ENCODE measurements at regions not wholly inside any gene's neighbourhood (a gene's known extent, or its start where the extent isn't known, plus 50 kb on each side); places are given as distances from the start of the nearest gene placed in this dataset.

DNA sequence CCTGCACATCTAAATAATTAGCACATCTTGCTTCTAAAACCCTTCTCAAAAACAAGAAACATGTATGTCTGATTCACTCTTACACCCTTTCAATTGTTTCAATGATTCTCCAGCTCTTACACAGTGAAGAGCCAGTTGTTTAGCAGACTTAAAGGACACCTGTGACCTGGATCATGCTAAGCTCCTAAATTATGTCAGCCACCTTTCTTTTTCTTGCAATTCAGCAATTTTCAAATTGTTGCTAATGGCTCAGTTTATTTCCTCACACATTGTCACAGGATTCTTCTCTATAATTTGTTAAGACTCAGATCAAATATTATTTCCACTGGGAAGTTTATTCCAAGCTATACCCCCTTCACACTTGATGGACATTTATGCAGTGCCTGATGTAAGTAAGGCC, 413.2 kb downstream of the PLA2G4A start:
- TF ChIP-seq HNF4A (conservative IDR thresholded peaks at IDR 0.05), result no peak
- TF ChIP-seq, protein P1, sequence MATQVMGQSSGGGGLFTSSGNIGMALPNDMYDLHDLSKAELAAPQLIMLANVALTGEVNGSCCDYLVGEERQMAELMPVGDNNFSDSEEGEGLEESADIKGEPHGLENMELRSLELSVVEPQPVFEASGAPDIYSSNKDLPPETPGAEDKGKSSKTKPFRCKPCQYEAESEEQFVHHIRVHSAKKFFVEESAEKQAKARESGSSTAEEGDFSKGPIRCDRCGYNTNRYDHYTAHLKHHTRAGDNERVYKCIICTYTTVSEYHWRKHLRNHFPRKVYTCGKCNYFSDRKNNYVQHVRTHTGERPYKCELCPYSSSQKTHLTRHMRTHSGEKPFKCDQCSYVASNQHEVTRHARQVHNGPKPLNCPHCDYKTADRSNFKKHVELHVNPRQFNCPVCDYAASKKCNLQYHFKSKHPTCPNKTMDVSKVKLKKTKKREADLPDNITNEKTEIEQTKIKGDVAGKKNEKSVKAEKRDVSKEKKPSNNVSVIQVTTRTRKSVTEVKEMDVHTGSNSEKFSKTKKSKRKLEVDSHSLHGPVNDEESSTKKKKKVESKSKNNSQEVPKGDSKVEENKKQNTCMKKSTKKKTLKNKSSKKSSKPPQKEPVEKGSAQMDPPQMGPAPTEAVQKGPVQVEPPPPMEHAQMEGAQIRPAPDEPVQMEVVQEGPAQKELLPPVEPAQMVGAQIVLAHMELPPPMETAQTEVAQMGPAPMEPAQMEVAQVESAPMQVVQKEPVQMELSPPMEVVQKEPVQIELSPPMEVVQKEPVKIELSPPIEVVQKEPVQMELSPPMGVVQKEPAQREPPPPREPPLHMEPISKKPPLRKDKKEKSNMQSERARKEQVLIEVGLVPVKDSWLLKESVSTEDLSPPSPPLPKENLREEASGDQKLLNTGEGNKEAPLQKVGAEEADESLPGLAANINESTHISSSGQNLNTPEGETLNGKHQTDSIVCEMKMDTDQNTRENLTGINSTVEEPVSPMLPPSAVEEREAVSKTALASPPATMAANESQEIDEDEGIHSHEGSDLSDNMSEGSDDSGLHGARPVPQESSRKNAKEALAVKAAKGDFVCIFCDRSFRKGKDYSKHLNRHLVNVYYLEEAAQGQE (IDR thresholded peaks at IDR 0.05), result no peak
- TF ChIP-seq EGR1 (IDR thresholded peaks at IDR 0.05; ENCODE audit: low read depth in 2 of 2), result no peak
- DNase-seq (ENCODE audit: low spot score), result no peak
- H3K36me3 ChIP-seq (ENCODE audit: control insufficient read depth in 4 of 4, insufficient read depth in 3 of 4, low read depth in 1 of 4, low read length in 3 of 4), result no peaks in the 10 kb centered on the region
- H3K27me3 ChIP-seq (ENCODE audit: control insufficient read depth in 4 of 4, insufficient read depth in 4 of 4, low read length in 3 of 4), result peaks cover 0 to 2% (median 0%) of the 10 kb centered on the region in 4 donors
- H3K9me3 ChIP-seq (ENCODE audit: control insufficient read depth in 4 of 4, low read length in 3 of 4), result no peaks in the 10 kb centered on the region
- no peak overlapping the region for H3K27ac ChIP-seq (ENCODE audit: low read depth in 1 of 2, low read length in 2 of 2)
- H3K4me3 ChIP-seq (ENCODE audit: low read depth in 1 of 3, low read length in 3 of 3), result no peak overlapping the region
- H3K4me1 ChIP-seq (ENCODE audit: control insufficient read depth in 4 of 4, insufficient read depth in 4 of 4, low read length in 3 of 4), result no peaks in the 10 kb centered on the region
- H3K9ac ChIP-seq (ENCODE audit: low read depth in 1 of 2, low read length in 2 of 2), result no peak overlapping the region

DNA sequence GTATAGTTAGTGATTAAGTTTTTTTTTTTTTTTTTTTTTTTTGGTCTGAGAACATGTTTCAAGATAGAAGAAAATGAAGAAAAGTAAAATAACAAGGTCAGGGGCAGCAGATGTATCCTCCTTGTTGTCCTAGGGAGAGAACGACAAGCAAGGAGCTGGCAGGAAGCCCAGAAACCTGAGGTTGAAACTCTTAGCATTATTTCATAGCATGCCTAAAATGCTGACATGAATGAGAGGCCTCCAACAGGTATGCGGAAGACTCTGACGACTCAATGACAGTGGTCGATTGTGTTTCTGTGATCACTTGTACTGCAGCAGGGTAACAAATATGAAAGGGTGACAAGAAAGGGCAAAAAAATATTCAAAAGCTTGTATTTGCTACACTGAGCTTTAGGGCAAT, 415.9 kb downstream of the PLA2G4A start:
- H3K9ac ChIP-seq (ENCODE audit: low read depth in 1 of 2, low read length in 2 of 2), result no peak overlapping the region
- no peak for DNase-seq (ENCODE audit: low spot score)

DNA sequence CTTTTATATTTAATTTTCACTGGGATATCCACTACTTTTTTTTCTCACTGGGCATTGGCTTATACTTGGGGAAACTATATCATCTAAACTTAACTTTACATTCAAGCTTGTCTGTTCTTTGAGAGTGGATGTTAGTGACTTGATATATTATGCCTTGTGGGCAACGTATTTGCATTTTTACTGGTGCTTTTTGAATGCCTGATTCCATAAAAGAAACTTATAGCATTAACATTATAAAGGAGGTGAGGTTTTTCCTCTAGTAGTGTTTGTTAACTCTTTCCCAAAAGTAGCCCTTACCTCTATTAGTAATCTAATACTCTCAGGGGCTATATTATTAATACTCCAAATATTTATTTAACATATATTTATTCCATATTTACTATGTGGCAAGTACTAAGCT, 416.5 kb downstream of the PLA2G4A start:
- H3K27me3 ChIP-seq (ENCODE audit: control insufficient read depth in 4 of 4, insufficient read depth in 4 of 4, low read length in 3 of 4), result no peaks in the 10 kb centered on the region
- no peak overlapping the region for H3K9ac ChIP-seq (ENCODE audit: low read depth in 1 of 2, low read length in 2 of 2)
- H3K27ac ChIP-seq (ENCODE audit: low read depth in 1 of 2, low read length in 2 of 2), result no peak overlapping the region
- no peak for DNase-seq (ENCODE audit: low spot score)
- WGBS, result 47% methylated on average over 1 of the region's 1 CpG
- no peaks in the 10 kb centered on the region for H3K4me1 ChIP-seq (ENCODE audit: control insufficient read depth in 4 of 4, insufficient read depth in 4 of 4, low read length in 3 of 4)
- H3K4me3 ChIP-seq (ENCODE audit: low read depth in 1 of 3, low read length in 3 of 3), result no peak overlapping the region
- TF ChIP-seq YY1 (IDR thresholded peaks at IDR 0.05) (no peak), RXRA (IDR thresholded peaks at IDR 0.05) (no peak), JUND (IDR thresholded peaks at IDR 0.05) (no peak), SP1 (IDR thresholded peaks at IDR 0.05) (no peak), EGR1 (IDR thresholded peaks at IDR 0.05; ENCODE audit: low read depth in 2 of 2) (no peak), TAF1 (conservative IDR thresholded peaks at IDR 0.05) (no peak), HNF4A (conservative IDR thresholded peaks at IDR 0.05) (no peak)
- TF ChIP-seq, protein P2, sequence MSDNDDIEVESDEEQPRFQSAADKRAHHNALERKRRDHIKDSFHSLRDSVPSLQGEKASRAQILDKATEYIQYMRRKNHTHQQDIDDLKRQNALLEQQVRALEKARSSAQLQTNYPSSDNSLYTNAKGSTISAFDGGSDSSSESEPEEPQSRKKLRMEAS (IDR thresholded peaks at IDR 0.05), result no peak
- TF ChIP-seq, protein P1 (IDR thresholded peaks at IDR 0.05), result no peak
- TF ChIP-seq, protein P3, sequence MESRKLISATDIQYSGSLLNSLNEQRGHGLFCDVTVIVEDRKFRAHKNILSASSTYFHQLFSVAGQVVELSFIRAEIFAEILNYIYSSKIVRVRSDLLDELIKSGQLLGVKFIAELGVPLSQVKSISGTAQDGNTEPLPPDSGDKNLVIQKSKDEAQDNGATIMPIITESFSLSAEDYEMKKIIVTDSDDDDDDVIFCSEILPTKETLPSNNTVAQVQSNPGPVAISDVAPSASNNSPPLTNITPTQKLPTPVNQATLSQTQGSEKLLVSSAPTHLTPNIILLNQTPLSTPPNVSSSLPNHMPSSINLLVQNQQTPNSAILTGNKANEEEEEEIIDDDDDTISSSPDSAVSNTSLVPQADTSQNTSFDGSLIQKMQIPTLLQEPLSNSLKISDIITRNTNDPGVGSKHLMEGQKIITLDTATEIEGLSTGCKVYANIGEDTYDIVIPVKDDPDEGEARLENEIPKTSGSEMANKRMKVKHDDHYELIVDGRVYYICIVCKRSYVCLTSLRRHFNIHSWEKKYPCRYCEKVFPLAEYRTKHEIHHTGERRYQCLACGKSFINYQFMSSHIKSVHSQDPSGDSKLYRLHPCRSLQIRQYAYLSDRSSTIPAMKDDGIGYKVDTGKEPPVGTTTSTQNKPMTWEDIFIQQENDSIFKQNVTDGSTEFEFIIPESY (IDR thresholded peaks at IDR 0.05), result no peak
- no peaks in the 10 kb centered on the region for H3K9me3 ChIP-seq (ENCODE audit: control insufficient read depth in 4 of 4, low read length in 3 of 4)
- H3K36me3 ChIP-seq (ENCODE audit: control insufficient read depth in 4 of 4, insufficient read depth in 3 of 4, low read depth in 1 of 4, low read length in 3 of 4), result no peaks in the 10 kb centered on the region

More for the DNA sequence above, 415.9 kb downstream of the PLA2G4A start:
- Histone ChIP-seq H3K36me3 (ENCODE audit: control insufficient read depth in 4 of 4, insufficient read depth in 3 of 4, low read depth in 1 of 4, low read length in 3 of 4) (no peaks in the 10 kb centered on the region), H3K27me3 (ENCODE audit: control insufficient read depth in 4 of 4, insufficient read depth in 4 of 4, low read length in 3 of 4) (no peaks in the 10 kb centered on the region), H3K9me3 (ENCODE audit: control insufficient read depth in 4 of 4, low read length in 3 of 4) (no peaks in the 10 kb centered on the region), H3K4me1 (ENCODE audit: control insufficient read depth in 4 of 4, insufficient read depth in 4 of 4, low read length in 3 of 4) (no peaks in the 10 kb centered on the region), H3K27ac (ENCODE audit: low read depth in 1 of 2, low read length in 2 of 2) (no peak overlapping the region), H3K4me3 (ENCODE audit: low read depth in 1 of 3, low read length in 3 of 3) (no peak overlapping the region)
- TF ChIP-seq HNF4G (IDR thresholded peaks at IDR 0.05) (no peak), RXRA (IDR thresholded peaks at IDR 0.05) (no peak)
- TF ChIP-seq, protein P4, sequence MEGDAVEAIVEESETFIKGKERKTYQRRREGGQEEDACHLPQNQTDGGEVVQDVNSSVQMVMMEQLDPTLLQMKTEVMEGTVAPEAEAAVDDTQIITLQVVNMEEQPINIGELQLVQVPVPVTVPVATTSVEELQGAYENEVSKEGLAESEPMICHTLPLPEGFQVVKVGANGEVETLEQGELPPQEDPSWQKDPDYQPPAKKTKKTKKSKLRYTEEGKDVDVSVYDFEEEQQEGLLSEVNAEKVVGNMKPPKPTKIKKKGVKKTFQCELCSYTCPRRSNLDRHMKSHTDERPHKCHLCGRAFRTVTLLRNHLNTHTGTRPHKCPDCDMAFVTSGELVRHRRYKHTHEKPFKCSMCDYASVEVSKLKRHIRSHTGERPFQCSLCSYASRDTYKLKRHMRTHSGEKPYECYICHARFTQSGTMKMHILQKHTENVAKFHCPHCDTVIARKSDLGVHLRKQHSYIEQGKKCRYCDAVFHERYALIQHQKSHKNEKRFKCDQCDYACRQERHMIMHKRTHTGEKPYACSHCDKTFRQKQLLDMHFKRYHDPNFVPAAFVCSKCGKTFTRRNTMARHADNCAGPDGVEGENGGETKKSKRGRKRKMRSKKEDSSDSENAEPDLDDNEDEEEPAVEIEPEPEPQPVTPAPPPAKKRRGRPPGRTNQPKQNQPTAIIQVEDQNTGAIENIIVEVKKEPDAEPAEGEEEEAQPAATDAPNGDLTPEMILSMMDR (IDR thresholded peaks at IDR 0.05; ENCODE audit: low read depth, low read length, missing input control), result no peak
- 65% methylated on average over 4 of the region's 4 CpGs for WGBS

Data from liver (tissue), 8 donors.